HPDE6-E6E7 (cell line): ENCODE measurements at regions not wholly inside any gene's neighbourhood (a gene's known extent, or its start where the extent isn't known, plus 50 kb on each side); places are given as distances from the start of the nearest gene placed in this dataset.
"Not testable (repeated sequence)": the region's sequence is repeated elsewhere in the genome, so short reads cannot be mapped to it uniquely, and the experiment has no call there.

Source experiments
- DNase-seq: peaks from one replicate; pipeline ENCODE4 v3.0.0; 2011; ENCODE audit warnings: missing footprints; ENCODE audit errors: extremely low spot score

- DNase-seq = no peak
Observed at GRCh38 chr16:59545721-59546120, 811.6 kb upstream of the GOT2 start.

DNA sequence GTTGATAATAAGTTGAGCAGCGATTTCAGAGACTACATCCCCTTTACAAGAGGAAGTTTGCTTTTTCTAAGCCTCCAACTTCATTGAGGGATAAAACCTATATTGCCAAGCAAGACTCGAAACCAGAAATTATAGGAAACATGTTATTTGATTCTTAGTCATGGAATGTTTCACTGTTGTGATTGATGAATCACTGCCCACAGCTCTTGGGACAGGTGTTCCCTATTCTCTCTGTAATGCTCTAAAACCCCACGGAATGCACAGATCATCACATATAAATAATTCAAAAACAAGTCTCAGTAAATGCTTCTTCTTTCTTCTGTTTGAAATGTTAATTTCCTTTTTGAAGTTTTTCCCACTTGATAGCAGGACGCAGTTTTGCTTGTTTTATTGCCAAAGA lies 809.5 kb upstream of the GOT2 start:
- peak; percentile 38 for DNase-seq

DNA sequence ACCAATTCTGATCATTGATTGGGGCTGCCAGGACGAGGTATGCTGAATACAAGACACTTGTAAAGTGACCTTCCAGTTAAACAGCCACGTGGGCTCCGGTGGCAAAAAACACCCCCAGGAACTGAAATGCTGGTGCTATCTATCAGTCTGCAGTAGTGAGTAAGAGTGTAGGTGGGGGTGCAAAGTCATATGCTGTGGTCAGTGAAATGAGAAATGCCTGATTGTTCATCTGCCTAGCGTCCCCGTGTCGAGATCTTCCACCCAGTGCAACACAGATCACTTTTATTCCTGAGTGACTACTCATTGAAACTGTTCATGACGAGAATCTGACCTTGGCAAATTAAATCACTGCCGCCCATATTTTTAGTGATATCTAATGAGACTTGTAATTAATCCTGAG lies 806.5 kb upstream of the GOT2 start:
- no peak for DNase-seq

DNA sequence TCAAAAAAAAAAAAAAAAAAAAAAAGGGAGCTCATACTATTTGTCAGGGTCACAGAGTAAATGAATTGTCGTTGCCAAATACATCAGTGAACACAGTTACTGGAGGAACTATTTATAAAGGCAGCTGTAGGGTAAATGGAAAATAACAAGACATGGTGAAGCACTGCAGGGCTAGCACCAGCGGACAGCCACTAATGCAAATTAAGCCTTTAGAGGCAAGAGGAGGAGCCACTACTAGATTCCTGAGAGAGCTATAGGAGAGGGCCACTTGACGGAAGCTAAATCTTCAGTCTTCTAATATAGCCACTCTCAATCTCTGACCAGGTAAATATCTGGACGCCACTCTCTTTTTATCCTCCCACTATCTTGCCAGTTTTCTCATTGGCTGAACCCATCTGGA lies 801.2 kb upstream of the GOT2 start:
- no peak for DNase-seq

- DNase-seq = no peak
Observed at GRCh38 chr16:59527206-59527997, 793.3 kb upstream of the GOT2 start.

DNA sequence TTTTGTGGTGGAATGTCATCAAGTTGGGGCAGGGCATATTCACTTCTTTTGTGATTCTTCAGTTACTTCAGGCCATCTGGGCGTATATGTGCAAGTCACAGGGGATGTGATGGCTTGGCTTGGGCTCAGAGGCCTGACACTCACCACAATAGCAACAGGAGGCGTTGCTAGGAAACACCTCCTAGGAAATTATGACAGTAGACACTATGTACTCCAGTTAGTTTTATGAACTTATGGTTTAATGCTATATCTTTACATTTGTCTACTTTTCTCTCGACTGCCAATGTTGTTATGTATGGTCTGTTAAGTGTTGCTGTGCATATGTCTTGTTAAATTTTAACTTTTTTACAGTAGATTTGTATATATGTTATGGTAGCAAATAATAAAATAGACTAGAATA lies 788.7 kb upstream of the GOT2 start:
- DNase-seq = no peak

GRCh38 chr16:59518721-59519120 lies 784.6 kb upstream of the GOT2 start:
- DNase-seq = not testable (repeated sequence)

DNA sequence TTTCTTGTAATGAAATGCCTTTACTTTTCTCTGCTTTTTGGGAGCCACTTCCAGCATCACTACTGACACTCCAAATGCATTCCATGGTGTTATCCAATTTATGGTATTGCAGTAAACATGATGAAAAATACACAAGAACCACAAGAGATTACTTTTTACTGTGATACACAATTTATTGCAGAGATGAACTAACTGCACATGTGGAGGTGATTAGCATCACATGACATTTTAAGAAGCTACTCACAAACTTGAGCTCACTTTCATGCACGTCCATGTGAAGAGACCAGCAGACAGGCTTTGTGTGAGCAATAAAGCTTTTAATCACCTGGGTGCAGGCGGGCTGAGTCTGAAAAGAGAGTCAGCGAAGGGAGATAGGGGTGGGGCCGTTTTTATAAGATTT lies 780.5 kb upstream of the GOT2 start:
- no peak for DNase-seq

DNA sequence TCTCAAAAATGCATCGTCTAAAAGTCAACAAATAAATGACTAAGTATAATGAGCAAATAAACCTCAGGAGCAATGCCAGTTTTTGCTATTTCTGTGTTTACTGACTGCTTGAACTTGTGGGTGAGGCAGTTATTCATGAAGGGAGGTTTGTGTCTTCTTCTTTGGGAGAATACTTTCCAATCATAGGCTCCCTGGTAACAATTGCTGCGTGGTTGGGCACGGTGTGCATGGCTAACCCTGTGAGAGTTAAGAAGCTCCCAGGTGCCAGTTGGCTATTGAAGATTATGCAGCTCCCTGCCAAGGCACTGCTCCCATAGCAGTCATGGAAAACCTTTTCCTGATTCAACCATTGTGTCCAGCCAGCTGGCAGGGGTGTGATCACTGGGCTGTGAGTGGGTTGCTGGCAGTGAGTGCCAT lies 775.9 kb upstream of the GOT2 start:
- DNase-seq = no peak

DNA sequence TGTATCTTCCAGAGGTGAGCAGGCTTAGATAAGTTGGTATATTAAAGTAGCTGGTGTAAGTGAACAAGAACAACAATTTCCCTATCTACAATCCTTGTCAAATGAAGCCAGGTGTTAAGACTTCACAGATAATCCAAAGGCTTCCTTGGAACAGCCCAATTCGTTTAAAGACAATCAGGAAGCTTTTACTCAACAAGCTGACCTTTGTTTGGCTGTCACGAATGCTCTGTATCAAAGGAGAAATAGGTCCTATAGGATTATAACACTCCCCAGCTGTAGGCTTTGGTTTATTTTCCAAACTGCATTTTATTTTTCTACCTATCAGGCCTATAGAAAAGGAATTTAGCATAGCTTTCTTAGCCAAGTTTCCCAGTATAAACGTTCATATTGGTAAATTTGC lies 766.5 kb upstream of the GOT2 start:
- DNase-seq = no peak

GRCh38 chr16:59487067-59487466 lies 753.0 kb upstream of the GOT2 start:
- no peak for DNase-seq

GRCh38 chr16:59484833-59485516 lies 750.9 kb upstream of the GOT2 start:
- DNase-seq = no peak

DNA sequence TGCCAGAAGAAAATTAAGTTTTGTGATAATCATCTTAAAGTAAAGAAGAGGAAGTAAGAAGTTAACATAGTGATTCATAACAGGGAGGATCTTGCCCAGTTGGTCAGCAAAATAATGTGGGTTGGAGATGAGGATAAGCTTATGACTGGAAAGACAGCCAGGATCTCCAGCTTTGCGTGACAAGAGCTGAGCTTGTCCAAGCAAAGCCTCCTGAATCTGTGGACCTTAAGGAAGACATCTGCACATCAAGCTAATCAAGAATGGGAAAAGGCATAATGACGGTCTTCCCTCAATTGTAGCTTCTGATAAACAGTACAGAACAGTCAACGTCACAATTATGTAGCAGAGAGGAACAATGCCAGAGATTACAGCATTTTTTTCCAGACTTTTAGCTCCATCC lies 744.7 kb upstream of the GOT2 start:
- DNase-seq = no peak

DNA sequence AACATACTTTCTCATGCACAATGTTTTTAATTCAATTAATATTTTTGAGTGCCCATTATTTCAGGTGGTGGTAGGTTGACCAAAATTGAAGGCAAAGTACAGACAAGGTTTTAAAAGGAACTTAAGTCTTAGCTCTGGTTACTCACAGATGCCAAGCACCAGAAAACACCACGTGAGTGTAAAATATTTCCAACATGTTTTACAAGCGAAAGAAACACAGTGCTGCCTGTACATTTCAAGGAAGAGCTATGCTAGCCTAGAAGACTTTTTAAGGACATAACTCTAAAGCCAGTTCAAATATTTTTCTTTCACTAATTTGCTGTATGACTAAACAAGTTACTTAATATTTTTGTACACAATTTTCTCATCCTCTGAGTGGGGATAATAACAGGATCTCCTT lies 736.4 kb upstream of the GOT2 start:
- no peak for DNase-seq

DNA sequence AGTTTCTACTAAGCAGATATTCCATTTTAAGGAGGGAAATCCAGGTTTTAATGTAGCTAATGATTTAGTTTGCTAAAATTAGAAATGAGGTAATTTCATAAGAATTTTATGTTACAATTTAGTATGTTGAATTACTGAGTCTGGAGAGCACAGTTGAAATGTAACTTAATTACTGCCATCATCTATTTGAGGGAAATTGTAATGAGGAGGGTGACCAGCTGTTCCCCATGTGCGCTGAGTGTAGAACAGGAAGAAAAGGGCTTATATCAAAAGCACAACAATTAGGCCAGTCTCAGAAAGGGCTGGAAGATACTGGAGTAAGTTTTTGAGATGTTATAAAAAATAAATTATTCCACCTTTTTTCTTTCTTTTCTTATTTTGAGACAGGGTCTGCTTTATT lies 735.1 kb upstream of the GOT2 start:
- no peak for DNase-seq

GRCh38 chr16:59463776-59464175 lies 729.7 kb upstream of the GOT2 start:
- DNase-seq = no peak

DNA sequence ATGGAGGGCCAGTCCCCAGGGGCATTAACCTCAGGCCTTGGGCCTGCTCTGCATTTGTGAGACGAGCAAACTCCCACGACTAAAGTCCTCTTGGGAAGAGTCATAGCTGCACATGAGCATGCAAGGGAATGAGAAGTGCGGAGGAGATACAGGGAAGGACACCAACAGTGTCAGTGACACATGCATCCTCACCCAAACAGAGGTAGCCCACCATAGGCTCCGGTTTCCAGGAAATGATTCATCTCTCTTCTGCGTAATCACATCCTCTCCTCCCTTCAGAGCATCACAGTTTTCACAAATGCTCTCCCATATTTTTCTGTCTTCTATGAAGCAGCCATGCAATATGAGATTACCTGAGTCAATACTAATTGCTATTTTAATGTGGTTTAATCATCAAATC lies 725.7 kb upstream of the GOT2 start:
- DNase-seq = no peak

DNA sequence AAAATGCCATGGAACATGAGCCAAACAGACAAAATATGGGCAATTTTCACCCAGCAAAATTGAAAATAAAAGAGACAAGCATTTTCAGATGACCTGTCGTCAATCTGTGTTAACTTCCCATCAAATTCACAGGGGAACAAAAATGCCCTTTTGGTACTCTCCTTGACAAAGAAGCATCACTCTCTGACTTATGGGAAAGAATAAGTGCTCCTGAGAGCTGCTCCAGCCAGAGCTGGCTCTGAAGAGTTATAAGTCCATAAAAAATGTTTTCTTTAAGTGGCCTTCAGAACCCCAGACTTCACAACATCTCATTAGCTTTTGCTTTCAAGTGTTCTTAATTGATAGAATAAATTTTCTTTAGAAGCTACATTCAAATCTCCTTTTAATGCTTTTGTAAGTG lies 721.4 kb upstream of the GOT2 start:
- no peak for DNase-seq

DNA sequence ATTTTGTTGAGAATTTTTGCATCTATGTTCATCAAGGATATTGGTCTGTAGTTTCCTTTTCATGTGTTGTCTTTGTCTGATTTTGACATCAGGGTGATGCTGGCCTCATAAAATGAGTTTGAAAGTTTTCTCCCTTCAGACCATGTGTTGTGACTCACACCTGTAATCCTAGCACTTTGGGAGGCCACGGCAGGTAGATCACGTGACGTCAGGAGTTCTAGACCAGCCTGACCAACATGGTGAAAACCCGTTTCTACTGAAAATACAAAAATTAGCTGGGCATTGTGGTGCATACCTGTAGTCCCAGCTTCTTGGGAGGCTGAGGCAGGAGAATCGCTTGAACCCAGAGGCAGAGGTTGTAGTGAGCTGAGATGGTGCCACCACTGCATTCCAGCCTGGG lies 716.4 kb upstream of the GOT2 start:
- not testable (repeated sequence) for DNase-seq

GRCh38 chr16:59440502-59440901 lies 706.4 kb upstream of the GOT2 start:
- no peak for DNase-seq

GRCh38 chr16:59432896-59433295 lies 698.8 kb upstream of the GOT2 start:
- no peak for DNase-seq

GRCh38 chr16:59432276-59432675 lies 698.2 kb upstream of the GOT2 start:
- no peak for DNase-seq

GRCh38 chr16:59424714-59425273 lies 690.7 kb upstream of the GOT2 start:
- DNase-seq = no peak
